ENCODE measurements at regions not wholly inside any gene's neighbourhood (a gene's known extent, or its start where the extent isn't known, plus 50 kb on each side); places are given as distances from the start of the nearest gene placed in this dataset.

- TF ChIP-seq, protein P1, sequence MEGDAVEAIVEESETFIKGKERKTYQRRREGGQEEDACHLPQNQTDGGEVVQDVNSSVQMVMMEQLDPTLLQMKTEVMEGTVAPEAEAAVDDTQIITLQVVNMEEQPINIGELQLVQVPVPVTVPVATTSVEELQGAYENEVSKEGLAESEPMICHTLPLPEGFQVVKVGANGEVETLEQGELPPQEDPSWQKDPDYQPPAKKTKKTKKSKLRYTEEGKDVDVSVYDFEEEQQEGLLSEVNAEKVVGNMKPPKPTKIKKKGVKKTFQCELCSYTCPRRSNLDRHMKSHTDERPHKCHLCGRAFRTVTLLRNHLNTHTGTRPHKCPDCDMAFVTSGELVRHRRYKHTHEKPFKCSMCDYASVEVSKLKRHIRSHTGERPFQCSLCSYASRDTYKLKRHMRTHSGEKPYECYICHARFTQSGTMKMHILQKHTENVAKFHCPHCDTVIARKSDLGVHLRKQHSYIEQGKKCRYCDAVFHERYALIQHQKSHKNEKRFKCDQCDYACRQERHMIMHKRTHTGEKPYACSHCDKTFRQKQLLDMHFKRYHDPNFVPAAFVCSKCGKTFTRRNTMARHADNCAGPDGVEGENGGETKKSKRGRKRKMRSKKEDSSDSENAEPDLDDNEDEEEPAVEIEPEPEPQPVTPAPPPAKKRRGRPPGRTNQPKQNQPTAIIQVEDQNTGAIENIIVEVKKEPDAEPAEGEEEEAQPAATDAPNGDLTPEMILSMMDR (IDR thresholded peaks at IDR 0.05) = no peak
- TF ChIP-seq POLR2A (IDR thresholded peaks at IDR 0.05) = no peak
Measured at GRCh38 chr4:59223292-59223941, 1976.7 kb upstream of the ADGRL3 start.

All from Peyer's patch (tissue), 4 donors.